DND-41 (cell line): ENCODE measurements at regions not wholly inside any gene's neighbourhood (a gene's known extent, or its start where the extent isn't known, plus 50 kb on each side); places are given as distances from the start of the nearest gene placed in this dataset.

Source experiments
- ATAC-seq: fragments of 200-7000 bp; cut with Tn5 transposase; 3 replicates; pipeline ENCODE4 v1.9.1; 2021; ENCODE audit warnings: low read depth; ENCODE audit not compliant: insufficient read depth
- DNase-seq: peaks from one replicate; pipeline ENCODE4 v3.0.0-alpha.2; 2020
- H2AFZ ChIP-seq: 2 replicates; pipeline ENCODE4 v1.6.0; 2012; ENCODE audit warnings: low read depth, low read length
- H3K27ac ChIP-seq: 2 replicates; pipeline ENCODE4 v1.5.1; 2012; ENCODE audit warnings: low read length, inconsistent platforms
- H3K27me3 ChIP-seq: fragments of 200-600 bp; sonication (generic); 2 replicates; pipeline ENCODE4 v1.6.0; 2012; ENCODE audit warnings: low read length, mild to moderate bottlenecking, inconsistent platforms; ENCODE audit not compliant: insufficient read depth, poor library complexity
- H3K36me3 ChIP-seq: 2 replicates; pipeline ENCODE4 v1.5.1; 2012; ENCODE audit warnings: low read length, inconsistent platforms; ENCODE audit not compliant: insufficient read depth
- H3K4me1 ChIP-seq: 2 replicates; pipeline ENCODE4 v1.5.1; 2012; ENCODE audit warnings: mild to moderate bottlenecking, low read length; ENCODE audit not compliant: insufficient read depth
- H3K4me2 ChIP-seq: 2 replicates; pipeline ENCODE4 v1.6.0; 2012; ENCODE audit warnings: mild to moderate bottlenecking, moderate library complexity, low read length, inconsistent platforms; ENCODE audit not compliant: insufficient read depth
- H3K4me3 ChIP-seq, 2 experiments: fragments of 200-600 bp in 1 of 2; shearing (Covaris generic) in 1 of 2; 2 replicates each; pipeline ENCODE4 v1.5.1; 2012 to 2016; ENCODE audit warnings: inconsistent platforms in 2 of 2, low read length in 2 of 2, mild to moderate bottlenecking in 2 of 2, low read depth in 1 of 2, moderate library complexity in 1 of 2
- H3K79me2 ChIP-seq: 2 replicates; pipeline ENCODE4 v1.6.0; 2012; ENCODE audit warnings: low read length, inconsistent platforms; ENCODE audit not compliant: insufficient read depth
- H3K9ac ChIP-seq: 2 replicates; pipeline ENCODE4 v1.6.0; 2012; ENCODE audit warnings: low read depth, mild to moderate bottlenecking, inconsistent platforms, low read length, moderate library complexity
- H3K9me3 ChIP-seq: 2 replicates; pipeline ENCODE4 v1.5.1; 2012; ENCODE audit warnings: low read length, moderate library complexity, mild to moderate bottlenecking, inconsistent platforms; ENCODE audit not compliant: insufficient read depth, severe bottlenecking
- H4K20me1 ChIP-seq: 2 replicates; pipeline ENCODE4 v1.6.0; 2012; ENCODE audit warnings: low read length; ENCODE audit not compliant: insufficient read depth
- CTCF ChIP-seq: IDR thresholded peaks from 2 replicates; pipeline ENCODE4 v1.5.1; 2012; ENCODE audit warnings: borderline replicate concordance, low read length, moderate library complexity, mild to moderate bottlenecking; ENCODE audit not compliant: poor library complexity, severe bottlenecking; ENCODE audit errors: extremely low read depth
- EZH2 ChIP-seq: IDR thresholded peaks from 3 replicates; pipeline ENCODE4 v1.6.1; 2012; ENCODE audit warnings: borderline replicate concordance, low read depth, mild to moderate bottlenecking, moderate library complexity, low read length, inconsistent platforms; ENCODE audit not compliant: severe bottlenecking

GRCh38 chr22:48589901-48590300 is 1237.8 kb downstream of the BRD1 start:
- no peak overlapping the region for H3K4me2 ChIP-seq
- no peaks in the 10 kb centered on the region for H3K79me2 ChIP-seq
- H3K36me3 ChIP-seq = no peaks in the 10 kb centered on the region
- no peak overlapping the region for H2AFZ ChIP-seq
- DNase-seq (no peak), ATAC-seq (no peak)
- H3K27ac ChIP-seq = no peak overlapping the region
- no peaks in the 10 kb centered on the region for H3K27me3 ChIP-seq
- H3K9me3 ChIP-seq = no peaks in the 10 kb centered on the region
- H3K9ac ChIP-seq = no peak overlapping the region
- TF ChIP-seq CTCF (no peak), EZH2 (no peak)
- no peaks in the 10 kb centered on the region for H3K4me1 ChIP-seq
- H3K4me3 ChIP-seq = no peak overlapping the region
- H4K20me1 ChIP-seq = no peaks in the 10 kb centered on the region

GRCh38 chr22:48588878-48589450 is 1238.7 kb downstream of the BRD1 start:
- Histone ChIP-seq H3K4me3 (no peak overlapping the region), H3K9ac (no peak overlapping the region), H3K9me3 (no peaks in the 10 kb centered on the region), H3K4me1 (no peaks in the 10 kb centered on the region), H3K27me3 (no peaks in the 10 kb centered on the region), H2AFZ (no peak overlapping the region), H3K79me2 (no peaks in the 10 kb centered on the region), H3K36me3 (no peaks in the 10 kb centered on the region), H3K4me2 (no peak overlapping the region), H3K27ac (no peak overlapping the region), H4K20me1 (no peaks in the 10 kb centered on the region)
- TF ChIP-seq EZH2 (no peak), CTCF (no peak)
- ATAC-seq (no peak), DNase-seq (no peak)

- Histone ChIP-seq H3K79me2 (no peaks in the 10 kb centered on the region), H3K36me3 (no peaks in the 10 kb centered on the region), H3K27ac (no peak overlapping the region), H2AFZ (no peak overlapping the region), H3K27me3 (no peaks in the 10 kb centered on the region), H3K9ac (no peak overlapping the region), H3K4me3 (no peak overlapping the region), H3K9me3 (no peaks in the 10 kb centered on the region), H3K4me2 (no peak overlapping the region), H3K4me1 (no peaks in the 10 kb centered on the region), H4K20me1 (no peaks in the 10 kb centered on the region)
- DNase-seq (no peak), ATAC-seq (no peak)
- no peak for TF ChIP-seq CTCF
- no peak for TF ChIP-seq EZH2
Measured at GRCh38 chr22:48588151-48588877, 1239.4 kb downstream of the BRD1 start.
